ENCODE measurements at regions not wholly inside any gene's neighbourhood (a gene's known extent, or its start where the extent isn't known, plus 50 kb on each side); places are given as distances from the start of the nearest gene placed in this dataset.

GRCh38 chr18:50460062-50460461 lies 85.2 kb downstream of the SKA1 start:
- Histone ChIP-seq H3K9me3 (ENCODE audit: insufficient read depth, low read length) (no peaks in the 10 kb centered on the region), H3K4me1 (ENCODE audit: low read length) (0 out of 2 replicates have a peak, but pooled peaks cover 3% of the 10 kb centered on the region), H3K27ac (ENCODE audit: low read length) (no peak overlapping the region), H3K4me3 (ENCODE audit: low read length) (no peak overlapping the region), H2AFZ (ENCODE audit: low read depth, low read length) (no peak overlapping the region), H3K4me2 (ENCODE audit: low read length) (no peak overlapping the region), H3K27me3 (ENCODE audit: low read depth, low read length) (no peaks in the 10 kb centered on the region), H3K9ac (ENCODE audit: low read length) (no peak overlapping the region), H4K20me1 (ENCODE audit: insufficient read depth, low read length) (no peaks in the 10 kb centered on the region), H3K36me3 (replicated peaks; ENCODE audit: low read depth, low read length) (no peaks in the 10 kb centered on the region), H3K79me2 (ENCODE audit: low read length) (no peaks in the 10 kb centered on the region)
- TF ChIP-seq EZH2phosphoT487 (IDR thresholded peaks at IDR 0.05; ENCODE audit: low read depth) (no peak), CTCF (IDR thresholded peaks at IDR 0.05; ENCODE audit: low read depth, low read length) (no peak)

- H3K27ac ChIP-seq (ENCODE audit: low read length): no peak overlapping the region
- TF ChIP-seq EZH2phosphoT487 (IDR thresholded peaks at IDR 0.05; ENCODE audit: low read depth) (no peak), CTCF (IDR thresholded peaks at IDR 0.05; ENCODE audit: low read depth, low read length) (no peak)
- H2AFZ ChIP-seq (ENCODE audit: low read depth, low read length): no peak overlapping the region
- no peaks in the 10 kb centered on the region for H4K20me1 ChIP-seq (ENCODE audit: insufficient read depth, low read length)
- H3K9me3 ChIP-seq (ENCODE audit: insufficient read depth, low read length): no peaks in the 10 kb centered on the region
- no peaks in the 10 kb centered on the region for H3K27me3 ChIP-seq (ENCODE audit: low read depth, low read length)
- no peak overlapping the region for H3K9ac ChIP-seq (ENCODE audit: low read length)
- H3K4me1 ChIP-seq (ENCODE audit: low read length): 0 out of 2 replicates have a peak, but pooled peaks cover 3% of the 10 kb centered on the region
- H3K79me2 ChIP-seq (ENCODE audit: low read length): no peaks in the 10 kb centered on the region
- H3K4me3 ChIP-seq (ENCODE audit: low read length): no peak overlapping the region
- H3K4me2 ChIP-seq (ENCODE audit: low read length): no peak overlapping the region
- H3K36me3 ChIP-seq (replicated peaks; ENCODE audit: low read depth, low read length): no peaks in the 10 kb centered on the region
Measured at GRCh38 chr18:50460716-50461115, 85.9 kb downstream of the SKA1 start.

- H3K36me3 ChIP-seq (replicated peaks; ENCODE audit: low read depth, low read length): no peaks in the 10 kb centered on the region
- no peak overlapping the region for H3K9ac ChIP-seq (ENCODE audit: low read length)
- no peaks in the 10 kb centered on the region for H3K9me3 ChIP-seq (ENCODE audit: insufficient read depth, low read length)
- no peak overlapping the region for H3K4me2 ChIP-seq (ENCODE audit: low read length)
- no peak overlapping the region for H3K4me3 ChIP-seq (ENCODE audit: low read length)
- TF ChIP-seq CTCF (IDR thresholded peaks at IDR 0.05; ENCODE audit: low read depth, low read length) (no peak), EZH2phosphoT487 (IDR thresholded peaks at IDR 0.05; ENCODE audit: low read depth) (no peak)
- H3K4me1 ChIP-seq (ENCODE audit: low read length): 0 out of 2 replicates have a peak, but pooled peaks cover 3% of the 10 kb centered on the region
- no peaks in the 10 kb centered on the region for H3K27me3 ChIP-seq (ENCODE audit: low read depth, low read length)
- H2AFZ ChIP-seq (ENCODE audit: low read depth, low read length): no peak overlapping the region
- no peaks in the 10 kb centered on the region for H4K20me1 ChIP-seq (ENCODE audit: insufficient read depth, low read length)
- H3K27ac ChIP-seq (ENCODE audit: low read length): no peak overlapping the region
- no peaks in the 10 kb centered on the region for H3K79me2 ChIP-seq (ENCODE audit: low read length)
Measured at GRCh38 chr18:50461251-50461650, 86.4 kb downstream of the SKA1 start.

GRCh38 chr18:50465211-50466153 lies 90.6 kb downstream of the SKA1 start:
- TF ChIP-seq CTCF (IDR thresholded peaks at IDR 0.05; ENCODE audit: low read depth, low read length): no peak
- no peak for TF ChIP-seq EZH2phosphoT487 (IDR thresholded peaks at IDR 0.05; ENCODE audit: low read depth)
- no peaks in the 10 kb centered on the region for H3K9me3 ChIP-seq (ENCODE audit: insufficient read depth, low read length)
- no peak overlapping the region for H3K4me2 ChIP-seq (ENCODE audit: low read length)
- H2AFZ ChIP-seq (ENCODE audit: low read depth, low read length): no peak overlapping the region
- no peaks in the 10 kb centered on the region for H3K79me2 ChIP-seq (ENCODE audit: low read length)
- H3K4me3 ChIP-seq (ENCODE audit: low read length): no peak overlapping the region
- no peak overlapping the region for H3K27ac ChIP-seq (ENCODE audit: low read length)
- H3K4me1 ChIP-seq (ENCODE audit: low read length): no peaks in the 10 kb centered on the region
- no peaks in the 10 kb centered on the region for H4K20me1 ChIP-seq (ENCODE audit: insufficient read depth, low read length)
- H3K9ac ChIP-seq (ENCODE audit: low read length): no peak overlapping the region
- 0 out of 2 replicates have a peak, but pooled peaks cover 8% of the 10 kb centered on the region for H3K27me3 ChIP-seq (ENCODE audit: low read depth, low read length)
- H3K36me3 ChIP-seq (replicated peaks; ENCODE audit: low read depth, low read length): no peaks in the 10 kb centered on the region
